Thyroid gland (tissue), 4 donors: ENCODE measurements at regions not wholly inside any gene's neighbourhood (a gene's known extent, or its start where the extent isn't known, plus 50 kb on each side); places are given as distances from the start of the nearest gene placed in this dataset.

Source experiments
- CTCF ChIP-seq, 6 experiments: fragments of 200-600 bp in 3 of 6; fragments of 450-650 bp in 3 of 6; sonication (generic) in 3 of 6; IDR thresholded peaks; one replicate each; pipeline ENCODE4 v1.5.1; 2016 to 2019; ENCODE audit warnings: antibody characterized with exemption in 6 of 6, mild to moderate bottlenecking in 2 of 6, inconsistent platforms in 1 of 6, moderate library complexity in 1 of 6
- POLR2A ChIP-seq, 2 donors: fragments of 450-650 bp; IDR thresholded peaks; one replicate each; pipeline ENCODE4 v1.6.1; 2017; ENCODE audit warnings: antibody characterized with exemption in 2 of 2, mild to moderate bottlenecking in 2 of 2, moderate library complexity in 1 of 2

GRCh38 chr14:92252323-92252722, 70.6 kb upstream of the SLC24A4 start:
- TF ChIP-seq POLR2A (IDR thresholded peaks at IDR 0.05) (no peak), CTCF (IDR thresholded peaks at IDR 0.05) (no peak)
